HG02623 (cell line): ENCODE measurements at regions not wholly inside any gene's neighbourhood (a gene's known extent, or its start where the extent isn't known, plus 50 kb on each side); places are given as distances from the start of the nearest gene placed in this dataset.
"Not testable (repeated sequence)": the region's sequence is repeated elsewhere in the genome, so short reads cannot be mapped to it uniquely, and the experiment has no call there.

Source experiments
- ATAC-seq: cut with Tn5 transposase; IDR thresholded peaks from one replicate; pipeline ENCODE4 v1.9.1; 2021; ENCODE audit warnings: moderate library complexity; ENCODE audit not compliant: unreplicated experiment

- ATAC-seq = no peak
Observed at GRCh38 chr6:22349051-22349450, 52.2 kb upstream of the PRL start.

- no peak for ATAC-seq
Observed at GRCh38 chr6:22349528-22349927, 52.7 kb upstream of the PRL start.

- ATAC-seq = no peak
Observed at GRCh38 chr6:22350109-22350508, 53.3 kb upstream of the PRL start.

GRCh38 chr6:22353101-22353500 lies 56.3 kb upstream of the PRL start:
- no peak for ATAC-seq

- no peak for ATAC-seq
Observed at GRCh38 chr6:22356362-22356940, 59.6 kb upstream of the PRL start.

- ATAC-seq = peak; percentile 86
Observed at GRCh38 chr6:22357724-22358189, 60.9 kb upstream of the PRL start.

GRCh38 chr6:22361576-22361975 lies 64.7 kb upstream of the PRL start:
- ATAC-seq = no peak

- ATAC-seq = no peak
Observed at GRCh38 chr6:22362361-22362760, 65.5 kb upstream of the PRL start.

GRCh38 chr6:22363166-22363713 lies 66.4 kb upstream of the PRL start:
- ATAC-seq = no peak

- ATAC-seq = peak; percentile 44
Observed at GRCh38 chr6:22363714-22364239, 66.9 kb upstream of the PRL start.

- no peak for ATAC-seq
Observed at GRCh38 chr6:22364306-22364705, 67.5 kb upstream of the PRL start.

- no peak for ATAC-seq
Observed at GRCh38 chr6:22366214-22366613, 69.4 kb upstream of the PRL start.

- ATAC-seq = no peak
Observed at GRCh38 chr6:22367346-22367745, 70.5 kb upstream of the PRL start.

GRCh38 chr6:22368794-22369193 lies 72.0 kb upstream of the PRL start:
- no peak for ATAC-seq

- peak; percentile 91 for ATAC-seq
Observed at GRCh38 chr6:22372922-22373321, 76.1 kb upstream of the PRL start.

GRCh38 chr6:22374950-22375349 lies 78.1 kb upstream of the PRL start:
- not testable (repeated sequence) for ATAC-seq

- not testable (repeated sequence) for ATAC-seq
Observed at GRCh38 chr6:22376293-22376692, 79.5 kb upstream of the PRL start.

- not testable (repeated sequence) for ATAC-seq
Observed at GRCh38 chr6:22378536-22378935, 81.7 kb upstream of the PRL start.

GRCh38 chr6:22380236-22380635 lies 83.4 kb upstream of the PRL start:
- ATAC-seq = no peak

- ATAC-seq = no peak
Observed at GRCh38 chr6:22381845-22382544, 85.2 kb upstream of the PRL start.

GRCh38 chr6:22383016-22383415 lies 86.2 kb upstream of the PRL start:
- no peak for ATAC-seq

GRCh38 chr6:22392711-22393110 lies 95.9 kb upstream of the PRL start:
- ATAC-seq = no peak
